ENCODE measurements at regions not wholly inside any gene's neighbourhood (a gene's known extent, or its start where the extent isn't known, plus 50 kb on each side); places are given as distances from the start of the nearest gene placed in this dataset.

GRCh38 chr2:139079311-139079710 lies 299.1 kb upstream of the NXPH2 start:
- no peaks in the 10 kb centered on the region for H3K79me2 ChIP-seq (ENCODE audit: insufficient read depth, low read length)
- H4K20me1 ChIP-seq (ENCODE audit: insufficient read depth, low read length, poor library complexity, severe bottlenecking): no peaks in the 10 kb centered on the region
- H3K9me2 ChIP-seq (replicated peaks; ENCODE audit: low read depth, low read length): no peaks in the 10 kb centered on the region
- H2AFZ ChIP-seq (ENCODE audit: low read length): no peak overlapping the region
- no peaks in the 10 kb centered on the region for H3K9me3 ChIP-seq (ENCODE audit: insufficient read depth, low read depth, low read length)
- no peak overlapping the region for H3K4me3 ChIP-seq (ENCODE audit: low read length, poor library complexity, severe bottlenecking)
- no peaks in the 10 kb centered on the region for H3F3A ChIP-seq (ENCODE audit: low read depth)
- no peaks in the 10 kb centered on the region for H3K4me1 ChIP-seq (ENCODE audit: insufficient read depth, low read length, poor library complexity, severe bottlenecking)
- H3K27me3 ChIP-seq (ENCODE audit: insufficient read depth, low read length, poor library complexity, severe bottlenecking): no peaks in the 10 kb centered on the region
- no peak overlapping the region for H3K9ac ChIP-seq (ENCODE audit: low read depth, low read length, poor library complexity, severe bottlenecking)
- no peak overlapping the region for H3K4me2 ChIP-seq (ENCODE audit: low read depth, low read length, poor library complexity, severe bottlenecking)
- no peaks in the 10 kb centered on the region for H3K36me3 ChIP-seq (ENCODE audit: insufficient read depth, low read length)
- TF ChIP-seq, protein P1, sequence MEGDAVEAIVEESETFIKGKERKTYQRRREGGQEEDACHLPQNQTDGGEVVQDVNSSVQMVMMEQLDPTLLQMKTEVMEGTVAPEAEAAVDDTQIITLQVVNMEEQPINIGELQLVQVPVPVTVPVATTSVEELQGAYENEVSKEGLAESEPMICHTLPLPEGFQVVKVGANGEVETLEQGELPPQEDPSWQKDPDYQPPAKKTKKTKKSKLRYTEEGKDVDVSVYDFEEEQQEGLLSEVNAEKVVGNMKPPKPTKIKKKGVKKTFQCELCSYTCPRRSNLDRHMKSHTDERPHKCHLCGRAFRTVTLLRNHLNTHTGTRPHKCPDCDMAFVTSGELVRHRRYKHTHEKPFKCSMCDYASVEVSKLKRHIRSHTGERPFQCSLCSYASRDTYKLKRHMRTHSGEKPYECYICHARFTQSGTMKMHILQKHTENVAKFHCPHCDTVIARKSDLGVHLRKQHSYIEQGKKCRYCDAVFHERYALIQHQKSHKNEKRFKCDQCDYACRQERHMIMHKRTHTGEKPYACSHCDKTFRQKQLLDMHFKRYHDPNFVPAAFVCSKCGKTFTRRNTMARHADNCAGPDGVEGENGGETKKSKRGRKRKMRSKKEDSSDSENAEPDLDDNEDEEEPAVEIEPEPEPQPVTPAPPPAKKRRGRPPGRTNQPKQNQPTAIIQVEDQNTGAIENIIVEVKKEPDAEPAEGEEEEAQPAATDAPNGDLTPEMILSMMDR (conservative IDR thresholded peaks at IDR 0.05; ENCODE audit: low read length): no peak
- no peak for TF ChIP-seq EZH2phosphoT487 (IDR thresholded peaks at IDR 0.05; ENCODE audit: borderline replicate concordance)

DNA sequence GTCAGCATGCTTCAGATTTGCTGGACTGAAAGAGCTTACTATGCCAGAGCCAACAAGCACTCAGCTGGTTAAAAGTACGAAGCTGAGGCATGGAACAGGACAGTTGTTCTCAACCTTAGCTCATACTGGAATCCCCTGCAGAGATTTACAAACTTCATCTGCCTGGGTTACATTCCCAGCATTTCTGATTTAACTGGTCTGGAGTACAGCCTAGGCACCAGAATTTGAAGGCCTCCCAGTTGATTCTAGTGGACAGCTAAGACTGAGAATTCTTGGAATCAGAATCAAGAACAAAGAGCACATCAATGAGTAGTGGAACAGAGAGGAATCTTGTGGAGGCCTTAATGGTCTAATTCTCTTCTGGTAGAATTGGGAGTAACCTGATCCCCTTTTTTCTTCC lies 298.2 kb upstream of the NXPH2 start:
- no peak overlapping the region for H3K9ac ChIP-seq (ENCODE audit: low read depth, low read length, poor library complexity, severe bottlenecking)
- H4K20me1 ChIP-seq (ENCODE audit: insufficient read depth, low read length, poor library complexity, severe bottlenecking): no peaks in the 10 kb centered on the region
- no peaks in the 10 kb centered on the region for H3K9me2 ChIP-seq (replicated peaks; ENCODE audit: low read depth, low read length)
- H3K4me1 ChIP-seq (ENCODE audit: insufficient read depth, low read length, poor library complexity, severe bottlenecking): no peaks in the 10 kb centered on the region
- no peaks in the 10 kb centered on the region for H3K79me2 ChIP-seq (ENCODE audit: insufficient read depth, low read length)
- no peak overlapping the region for H3K4me3 ChIP-seq (ENCODE audit: low read length, poor library complexity, severe bottlenecking)
- H3K27me3 ChIP-seq (ENCODE audit: insufficient read depth, low read length, poor library complexity, severe bottlenecking): no peaks in the 10 kb centered on the region
- no peak overlapping the region for H2AFZ ChIP-seq (ENCODE audit: low read length)
- H3K36me3 ChIP-seq (ENCODE audit: insufficient read depth, low read length): no peaks in the 10 kb centered on the region
- H3F3A ChIP-seq (ENCODE audit: low read depth): no peaks in the 10 kb centered on the region
- TF ChIP-seq, protein P1 (conservative IDR thresholded peaks at IDR 0.05; ENCODE audit: low read length): no peak
- no peak for TF ChIP-seq EZH2phosphoT487 (IDR thresholded peaks at IDR 0.05; ENCODE audit: borderline replicate concordance)
- no peak overlapping the region for H3K4me2 ChIP-seq (ENCODE audit: low read depth, low read length, poor library complexity, severe bottlenecking)
- H3K9me3 ChIP-seq (ENCODE audit: insufficient read depth, low read depth, low read length): no peaks in the 10 kb centered on the region

DNA sequence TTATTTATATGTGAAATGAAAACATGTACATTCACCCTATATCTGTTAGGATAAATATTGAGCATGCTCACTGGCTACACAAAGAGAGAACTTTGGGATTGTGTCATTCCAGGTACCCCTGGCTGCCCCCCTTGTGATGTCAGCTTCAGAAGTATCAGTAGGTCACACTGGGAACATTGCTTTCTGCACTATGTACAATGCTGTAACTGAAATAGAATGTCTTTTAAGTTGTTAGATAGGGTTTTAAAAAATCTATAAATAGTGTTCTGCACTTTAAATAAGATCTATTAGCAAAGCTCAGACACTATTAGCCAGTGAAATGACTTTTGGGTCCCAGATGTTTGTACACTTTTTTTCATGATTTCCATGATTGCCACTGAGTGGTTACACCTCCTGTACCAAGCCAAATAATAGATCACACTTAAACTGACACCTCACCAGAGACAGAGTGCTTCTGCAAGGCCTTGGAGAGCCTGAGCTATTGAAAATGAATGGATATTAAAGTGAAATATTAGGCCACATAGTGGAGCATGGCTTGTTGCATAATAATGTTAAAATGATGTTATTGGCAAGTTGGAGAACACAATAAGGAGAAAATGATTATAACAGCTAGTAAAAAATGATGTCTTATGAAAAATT lies 297.0 kb upstream of the NXPH2 start:
- Histone ChIP-seq H3F3A (ENCODE audit: low read depth) (no peaks in the 10 kb centered on the region), H3K4me3 (ENCODE audit: low read length, poor library complexity, severe bottlenecking) (no peak overlapping the region), H3K79me2 (ENCODE audit: insufficient read depth, low read length) (no peaks in the 10 kb centered on the region), H3K9me2 (replicated peaks; ENCODE audit: low read depth, low read length) (no peaks in the 10 kb centered on the region), H3K36me3 (ENCODE audit: insufficient read depth, low read length) (no peaks in the 10 kb centered on the region), H3K9me3 (ENCODE audit: insufficient read depth, low read depth, low read length) (no peaks in the 10 kb centered on the region), H4K20me1 (ENCODE audit: insufficient read depth, low read length, poor library complexity, severe bottlenecking) (no peaks in the 10 kb centered on the region), H3K4me1 (ENCODE audit: insufficient read depth, low read length, poor library complexity, severe bottlenecking) (no peaks in the 10 kb centered on the region), H2AFZ (ENCODE audit: low read length) (no peak overlapping the region), H3K27me3 (ENCODE audit: insufficient read depth, low read length, poor library complexity, severe bottlenecking) (no peaks in the 10 kb centered on the region), H3K9ac (ENCODE audit: low read depth, low read length, poor library complexity, severe bottlenecking) (no peak overlapping the region), H3K4me2 (ENCODE audit: low read depth, low read length, poor library complexity, severe bottlenecking) (no peak overlapping the region)
- no peak for TF ChIP-seq EZH2phosphoT487 (IDR thresholded peaks at IDR 0.05; ENCODE audit: borderline replicate concordance)
- TF ChIP-seq, protein P1 (conservative IDR thresholded peaks at IDR 0.05; ENCODE audit: low read length): no peak
